ENCODE measurements at regions not wholly inside any gene's neighbourhood (a gene's known extent, or its start where the extent isn't known, plus 50 kb on each side); places are given as distances from the start of the nearest gene placed in this dataset.

DNA sequence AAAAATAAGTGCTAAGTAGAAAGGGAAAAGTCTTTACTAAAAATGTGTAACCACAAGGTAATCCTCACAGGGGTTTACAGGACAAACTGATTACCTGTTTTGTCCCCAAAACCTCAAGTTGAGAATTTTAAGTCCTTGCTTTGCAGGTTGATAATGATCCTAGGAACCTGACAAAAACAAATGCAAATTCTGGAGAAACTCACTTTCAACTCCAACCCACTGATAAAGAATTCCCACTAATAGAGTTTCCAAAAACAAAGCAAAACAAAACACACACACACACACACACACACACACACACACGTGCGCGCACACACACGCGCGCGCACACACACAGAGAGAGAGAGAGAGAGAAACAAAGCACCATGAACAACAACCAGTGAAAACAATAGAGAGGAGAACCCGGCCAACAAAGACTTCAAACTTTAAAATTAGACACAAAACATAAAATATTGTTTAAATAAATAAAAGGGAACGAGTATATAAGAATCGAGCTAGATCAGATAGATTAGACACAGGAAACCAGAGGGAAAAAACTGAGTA, 187.0 kb upstream of the FOXN3 start:
- no peaks in the 10 kb centered on the region for H3K27me3 ChIP-seq
- peaks cover 0 to 10% (median 1%) of the 10 kb centered on the region in 10 experiments; a peak in 6 of 20 replicates for H3K4me1 ChIP-seq
- no peaks in the 10 kb centered on the region for H4K20me1 ChIP-seq
- H3K27ac ChIP-seq = no peak overlapping the region
- H3K4me2 ChIP-seq = no peak overlapping the region
- TF ChIP-seq Cebpa-rat (IDR thresholded peaks at IDR 0.05) = no peak
- no peak overlapping the region for H3K9ac ChIP-seq
- peaks cover 83 to 100% (median 98%) of the 10 kb centered on the region in 11 experiments for H3K9me3 ChIP-seq (replicated peaks in 1 of 11)
- peaks cover 21 to 77% (median 57%) of the 10 kb centered on the region in 11 experiments for H3K36me3 ChIP-seq
- H3K4me3 ChIP-seq = no peak overlapping the region

GRCh38 chr14:89600950-89601826, 184.2 kb upstream of the FOXN3 start:
- TF ChIP-seq Cebpa-rat (IDR thresholded peaks at IDR 0.05) = no peak
- Histone ChIP-seq H3K4me3 (no peak overlapping the region), H3K4me1 (peaks cover 0 to 10% (median 0%) of the 10 kb centered on the region in 10 experiments; a peak in 6 of 20 replicates), H4K20me1 (no peaks in the 10 kb centered on the region), H3K9ac (no peak overlapping the region), H3K36me3 (peaks cover 33 to 72% (median 57%) of the 10 kb centered on the region in 11 experiments), H3K4me2 (peak overlapping the region in 3 of 11 experiments; percentile 11 to 28 (median 13); a peak in 4 of 22 replicates), H3K27me3 (no peaks in the 10 kb centered on the region), H3K27ac (no peak overlapping the region), H3K9me3 (replicated peaks in 1 of 11) (peaks cover 83 to 100% (median 98%) of the 10 kb centered on the region in 11 experiments)

- Histone ChIP-seq H3K27me3 (no peaks in the 10 kb centered on the region), H4K20me1 (no peaks in the 10 kb centered on the region), H3K27ac (no peak overlapping the region), H3K4me2 (0 out of 22 replicates have a peak overlapping the region, but pooled peaks of 1 of the 11 experiments have one; percentile 28), H3K9me3 (replicated peaks in 1 of 11) (peaks cover 84 to 100% (median 99%) of the 10 kb centered on the region in 11 experiments), H3K9ac (no peak overlapping the region), H3K4me3 (no peak overlapping the region; a peak in 1 of 20 replicates), H3K4me1 (peaks cover 0 to 10% (median 0%) of the 10 kb centered on the region in 10 experiments; a peak in 6 of 20 replicates), H3K36me3 (peaks cover 36 to 67% (median 54%) of the 10 kb centered on the region in 11 experiments)
- no peak for TF ChIP-seq Cebpa-rat (IDR thresholded peaks at IDR 0.05)
Observed at GRCh38 chr14:89600029-89600428, 183.0 kb upstream of the FOXN3 start.

GRCh38 chr14:89598548-89599186, 181.6 kb upstream of the FOXN3 start:
- TF ChIP-seq Cebpa-rat (IDR thresholded peaks at IDR 0.05) = no peak
- no peak overlapping the region for H3K9ac ChIP-seq
- 0 out of 20 replicates have a peak overlapping the region, but pooled peaks of 1 of the 10 experiments have one; percentile 8 for H3K4me3 ChIP-seq
- no peaks in the 10 kb centered on the region for H4K20me1 ChIP-seq
- H3K4me1 ChIP-seq = peaks cover 0 to 10% (median 0%) of the 10 kb centered on the region in 10 experiments; a peak in 6 of 20 replicates
- H3K27me3 ChIP-seq = no peaks in the 10 kb centered on the region
- no peak overlapping the region for H3K4me2 ChIP-seq
- peaks cover 90 to 100% (median 99%) of the 10 kb centered on the region in 11 experiments for H3K9me3 ChIP-seq (replicated peaks in 1 of 11)
- H3K36me3 ChIP-seq = peaks cover 45 to 74% (median 64%) of the 10 kb centered on the region in 11 experiments
- no peak overlapping the region for H3K27ac ChIP-seq

DNA sequence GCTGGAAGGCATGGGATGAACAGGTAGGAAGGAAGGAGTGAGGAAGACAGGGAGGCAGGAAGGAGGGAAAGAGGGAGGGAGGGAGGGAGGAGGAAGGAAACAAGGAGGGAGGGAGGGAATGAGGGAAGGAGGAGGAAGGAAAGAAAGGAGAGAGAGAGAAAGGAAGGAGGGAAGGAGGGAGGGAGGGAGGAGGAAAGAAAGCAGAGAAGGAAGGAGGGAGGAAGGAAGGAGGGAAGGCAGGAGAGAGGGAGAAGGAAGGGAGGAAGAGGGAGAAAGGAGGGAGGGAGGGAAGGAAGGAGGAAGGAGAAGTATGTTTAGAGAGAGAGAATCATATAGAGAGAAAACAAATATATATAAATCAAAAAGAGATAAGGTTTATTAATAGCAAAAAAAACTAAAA, 175.9 kb upstream of the FOXN3 start:
- no peak for TF ChIP-seq Cebpa-rat (IDR thresholded peaks at IDR 0.05)

GRCh38 chr14:89589400-89590118, 172.5 kb upstream of the FOXN3 start:
- H3K27ac ChIP-seq = peak overlapping the region in 9 of 11 experiments; percentile 50 to 82 (median 75); a peak in 18 of 22 replicates

More for the DNA sequence above, 175.9 kb upstream of the FOXN3 start:
- H3K27me3 ChIP-seq = no peaks in the 10 kb centered on the region
- H3K4me1 ChIP-seq = peaks cover 12 to 31% (median 26%) of the 10 kb centered on the region in 10 experiments
- no peak overlapping the region for H3K27ac ChIP-seq
- H3K4me3 ChIP-seq = no peak overlapping the region
- peaks cover 65 to 80% (median 74%) of the 10 kb centered on the region in 11 experiments for H3K9me3 ChIP-seq (replicated peaks in 1 of 11)
- no peak overlapping the region for H3K4me2 ChIP-seq
- H3K9ac ChIP-seq = no peak overlapping the region
- peaks cover 16 to 49% (median 38%) of the 10 kb centered on the region in 11 experiments for H3K36me3 ChIP-seq
- no peaks in the 10 kb centered on the region for H4K20me1 ChIP-seq

DNA sequence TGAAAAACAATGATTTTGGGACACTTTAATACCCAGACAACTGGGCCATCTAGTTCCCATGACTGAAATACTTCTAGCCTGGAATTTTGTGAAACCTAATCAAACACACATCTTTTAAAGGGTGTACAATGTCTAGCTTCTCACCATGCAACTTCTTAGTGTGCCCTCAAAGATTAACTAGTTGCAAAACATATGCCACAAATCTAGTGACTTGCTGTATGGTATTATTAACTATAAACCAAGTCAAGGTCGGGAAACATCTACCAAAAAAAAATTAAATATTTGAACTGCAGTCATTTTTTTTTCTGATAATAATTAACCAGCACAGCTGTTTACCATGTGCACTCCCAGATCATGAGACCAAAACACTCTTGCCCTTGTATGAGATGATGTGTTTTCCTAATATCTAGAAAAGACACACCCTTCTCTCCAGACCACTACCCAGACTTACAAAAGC, 171.8 kb upstream of the FOXN3 start:
- Histone ChIP-seq H3K27ac (peak overlapping the region in 9 of 11 experiments; percentile 50 to 82 (median 75); a peak in 16 of 22 replicates), H3K9me3 (replicated peaks in 1 of 11) (peaks cover 28 to 68% (median 60%) of the 10 kb centered on the region in 11 experiments), H3K9ac (peak overlapping the region in 6 of 11 experiments; percentile 45 to 72 (median 67); a peak in 10 of 22 replicates), H3K4me2 (peak overlapping the region in 10 of 11 experiments; percentile 28 to 88 (median 60); a peak in 17 of 22 replicates), H3K36me3 (peaks cover 0 to 52% (median 35%) of the 10 kb centered on the region in 11 experiments; a peak in 19 of 22 replicates), H4K20me1 (no peaks in the 10 kb centered on the region), H3K4me3 (peak overlapping the region in 4 of 10 experiments; percentile 12 to 32 (median 19); a peak in 4 of 20 replicates), H3K27me3 (no peaks in the 10 kb centered on the region), H3K4me1 (peaks cover 12 to 53% (median 31%) of the 10 kb centered on the region in 10 experiments)
- no peak for TF ChIP-seq Cebpa-rat (IDR thresholded peaks at IDR 0.05)

More at GRCh38 chr14:89589400-89590118, 172.5 kb upstream of the FOXN3 start:
- no peaks in the 10 kb centered on the region for H3K27me3 ChIP-seq
- H4K20me1 ChIP-seq = no peaks in the 10 kb centered on the region
- H3K9me3 ChIP-seq (replicated peaks in 1 of 11) = peaks cover 34 to 74% (median 66%) of the 10 kb centered on the region in 11 experiments
- peaks cover 12 to 53% (median 31%) of the 10 kb centered on the region in 10 experiments for H3K4me1 ChIP-seq
- H3K4me2 ChIP-seq = peak overlapping the region; percentile 32 to 88 (median 62)
- H3K36me3 ChIP-seq = peaks cover 6 to 55% (median 42%) of the 10 kb centered on the region in 11 experiments
- peak overlapping the region in 7 of 11 experiments; percentile 41 to 72 (median 67); a peak in 11 of 22 replicates for H3K9ac ChIP-seq
- no peak for TF ChIP-seq Cebpa-rat (IDR thresholded peaks at IDR 0.05)
- peak overlapping the region in 4 of 10 experiments; percentile 12 to 32 (median 19); a peak in 3 of 20 replicates for H3K4me3 ChIP-seq
